Breast epithelium (tissue), 3 donors: ENCODE measurements at regions not wholly inside any gene's neighbourhood (a gene's known extent, or its start where the extent isn't known, plus 50 kb on each side); places are given as distances from the start of the nearest gene placed in this dataset.

Experiments used
- CTCF ChIP-seq, 3 donors: fragments of 450-650 bp; IDR thresholded peaks; one replicate each; pipeline ENCODE4 v1.5.1; 2016 to 2017; ENCODE audit warnings: antibody characterized with exemption in 3 of 3, mild to moderate bottlenecking in 3 of 3, moderate library complexity in 3 of 3
- POLR2A ChIP-seq: fragments of 450-650 bp; IDR thresholded peaks from one replicate; pipeline ENCODE4 v1.6.1; 2016; ENCODE audit warnings: antibody characterized with exemption, mild to moderate bottlenecking, moderate library complexity

GRCh38 chr14:29282169-29282568 is 515.6 kb downstream of the FOXG1 start:
- no peak for TF ChIP-seq CTCF (IDR thresholded peaks at IDR 0.05)
- TF ChIP-seq POLR2A: no peak
